Activated T-cell treated with anti-CD3 and anti-CD28 coated beads, Interleukin-2, amount 50 U/mL, for 24 hours (primary cell): ENCODE measurements at regions not wholly inside any gene's neighbourhood (a gene's known extent, or its start where the extent isn't known, plus 50 kb on each side); places are given as distances from the start of the nearest gene placed in this dataset.

Source experiments
- DNase-seq: peaks from one replicate; pipeline ENCODE4 v3.0.0-alpha.2; 2020
- H3K27ac Mint-ChIP-seq: 2 replicates; pipeline ENCODE4 v1.8.0; 2020; ENCODE audit warnings: mild to moderate bottlenecking, mixed read lengths
- H3K27me3 Mint-ChIP-seq: 2 replicates; pipeline ENCODE4 v1.8.0; 2020; ENCODE audit warnings: mixed read lengths
- H3K36me3 Mint-ChIP-seq: 2 replicates; pipeline ENCODE4 v1.8.0; 2020; ENCODE audit warnings: low read depth, mixed read lengths
- H3K4me1 Mint-ChIP-seq: 2 replicates; pipeline ENCODE4 v1.8.0; 2020; ENCODE audit warnings: low read depth, mixed read lengths
- H3K4me3 Mint-ChIP-seq: 2 replicates; pipeline ENCODE4 v1.8.0; 2020; ENCODE audit warnings: mild to moderate bottlenecking, moderate library complexity, mixed read lengths
- H3K9me3 Mint-ChIP-seq: 2 replicates; pipeline ENCODE4 v1.8.0; 2020; ENCODE audit warnings: mixed read lengths

DNA sequence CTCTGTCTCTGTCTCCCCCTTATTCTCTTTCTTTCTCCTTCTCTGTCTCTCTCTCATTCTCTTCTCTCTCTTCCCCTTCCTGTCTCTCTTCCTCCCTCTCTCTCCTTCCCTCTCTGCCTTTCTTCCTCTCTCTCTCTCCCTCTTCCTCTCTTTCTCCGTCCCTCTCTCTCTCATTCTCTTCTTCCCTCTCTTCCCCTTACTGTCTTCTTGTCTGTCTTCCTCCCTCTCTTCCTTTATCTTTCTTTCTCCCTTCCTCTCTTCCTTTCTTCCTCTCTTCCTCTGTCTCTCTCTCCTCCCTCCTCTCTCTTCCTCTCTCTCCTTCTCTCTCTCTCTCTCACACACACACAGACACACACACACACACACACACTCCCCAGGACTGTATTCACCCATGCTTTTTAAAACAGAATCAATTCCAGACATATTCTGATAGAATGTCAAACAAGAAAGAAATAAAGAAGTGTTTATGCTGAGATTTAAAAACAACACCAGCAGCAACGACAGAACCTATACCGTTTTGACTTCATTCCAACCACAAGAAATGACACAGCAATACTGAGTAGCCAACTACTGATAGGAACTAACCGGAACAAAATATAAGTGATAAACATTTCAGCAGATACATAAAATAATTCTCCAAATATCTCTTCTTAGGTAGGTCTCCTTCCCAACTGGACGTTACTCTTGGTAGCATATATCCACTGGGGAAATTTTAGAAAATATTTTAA is 296.7 kb downstream of the ASMT start:
- Mint-ChIP-seq H3K9me3 (peaks cover 2% of the 10 kb centered on the region), H3K27me3 (peaks cover 33% of the 10 kb centered on the region), H3K36me3 (no peaks in the 10 kb centered on the region), H3K4me3 (no peak overlapping the region), H3K27ac (no peak overlapping the region), H3K4me1 (no peaks in the 10 kb centered on the region)
- no peak for DNase-seq

GRCh38 chrX:1912193-1912592 is 297.3 kb downstream of the ASMT start:
- H3K4me1 Mint-ChIP-seq: no peaks in the 10 kb centered on the region
- H3K36me3 Mint-ChIP-seq: no peaks in the 10 kb centered on the region
- no peak overlapping the region for H3K27ac Mint-ChIP-seq
- H3K27me3 Mint-ChIP-seq: peaks cover 32% of the 10 kb centered on the region
- DNase-seq: no peak
- H3K9me3 Mint-ChIP-seq: peaks cover under 1% of the 10 kb centered on the region
- H3K4me3 Mint-ChIP-seq: no peak overlapping the region

DNA sequence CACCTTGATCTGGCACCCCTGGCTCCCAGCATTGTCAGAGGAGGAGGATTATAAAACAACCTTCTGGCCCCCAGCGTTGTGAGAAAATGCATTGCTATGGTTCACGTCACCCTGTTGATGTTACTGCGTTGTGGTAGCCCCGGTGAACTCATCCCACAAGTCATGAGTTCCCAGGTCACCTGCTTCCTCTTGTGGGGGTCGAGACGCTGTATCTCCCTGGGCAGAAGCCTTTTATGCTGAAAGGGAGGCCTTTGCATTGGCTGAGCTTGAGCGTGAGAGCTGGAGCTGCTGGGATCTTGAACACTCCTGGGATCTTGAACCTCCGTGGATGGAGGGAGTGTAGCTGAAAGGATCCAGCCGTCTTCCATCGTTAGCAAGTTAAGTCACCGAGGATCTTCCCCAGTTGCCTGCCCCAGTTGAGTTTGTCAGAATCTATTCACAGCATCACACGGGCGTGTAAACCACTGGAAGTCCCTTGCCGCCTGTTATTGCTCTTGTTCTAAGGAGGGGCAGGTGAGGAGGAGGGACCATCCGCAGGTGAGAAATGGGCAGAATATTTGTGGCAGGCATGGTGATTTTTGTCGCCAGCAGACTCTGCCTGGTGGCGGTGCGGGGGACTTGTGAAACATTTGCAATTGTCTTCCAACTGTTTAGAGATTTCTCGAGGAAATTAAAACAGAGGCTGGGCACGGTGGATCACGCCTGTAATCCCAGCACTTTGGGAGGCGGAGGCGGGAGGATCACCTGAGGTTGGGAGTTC is 299.9 kb downstream of the ASMT start:
- Mint-ChIP-seq H3K4me1 (no peaks in the 10 kb centered on the region), H3K4me3 (no peak overlapping the region), H3K27me3 (peaks cover 16% of the 10 kb centered on the region), H3K36me3 (no peaks in the 10 kb centered on the region), H3K27ac (no peak overlapping the region), H3K9me3 (no peaks in the 10 kb centered on the region)
- no peak for DNase-seq

DNA sequence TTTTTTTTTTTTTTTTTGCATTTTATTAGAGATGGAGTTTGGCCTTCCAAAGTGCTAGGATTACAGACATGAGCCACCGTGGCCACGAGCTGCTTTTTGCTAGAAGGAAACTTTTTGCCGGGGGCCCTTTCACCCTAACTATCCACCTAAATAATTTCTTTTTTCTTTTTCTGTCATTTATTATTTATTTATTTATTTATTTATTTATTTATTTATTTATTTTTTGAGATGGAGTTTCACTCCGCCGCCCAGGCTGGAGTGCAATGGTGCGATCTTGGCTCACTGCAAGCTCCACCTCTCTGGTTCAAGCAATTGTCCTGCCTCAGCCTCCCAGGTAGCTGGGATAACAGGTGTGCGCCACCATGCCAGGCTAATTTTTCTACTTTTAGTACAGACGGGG is 303.9 kb downstream of the ASMT start:
- no peaks in the 10 kb centered on the region for H3K9me3 Mint-ChIP-seq
- H3K4me1 Mint-ChIP-seq: no peaks in the 10 kb centered on the region
- no peak overlapping the region for H3K27ac Mint-ChIP-seq
- no peak overlapping the region for H3K4me3 Mint-ChIP-seq
- DNase-seq: no peak
- no peaks in the 10 kb centered on the region for H3K36me3 Mint-ChIP-seq
- H3K27me3 Mint-ChIP-seq: peaks cover 6% of the 10 kb centered on the region

DNA sequence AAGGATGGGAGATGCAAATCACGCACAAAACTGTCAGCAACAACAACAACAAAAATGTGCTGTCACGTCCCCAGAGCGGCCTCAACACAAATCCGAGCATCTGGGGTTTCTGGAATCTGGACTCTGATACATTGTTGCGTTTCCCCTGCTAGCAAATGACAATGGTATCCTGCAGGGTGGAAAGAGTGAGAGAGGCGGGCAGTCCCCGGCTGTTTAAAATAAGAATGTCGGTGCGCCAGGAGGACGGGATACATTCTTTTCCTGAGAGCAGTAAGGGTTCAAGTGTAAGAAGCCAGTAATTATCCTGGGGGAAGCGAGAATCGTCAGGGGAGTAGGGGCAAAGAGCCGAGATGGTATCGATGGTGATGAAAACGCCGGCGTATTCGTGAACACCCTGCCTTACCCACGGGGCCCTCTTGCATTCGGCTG is 310.2 kb downstream of the ASMT start:
- Mint-ChIP-seq H3K27me3 (peaks cover 9% of the 10 kb centered on the region), H3K27ac (no peak overlapping the region), H3K4me3 (no peak overlapping the region), H3K36me3 (no peaks in the 10 kb centered on the region), H3K4me1 (peaks cover 2% of the 10 kb centered on the region), H3K9me3 (no peaks in the 10 kb centered on the region)
- DNase-seq: no peak

DNA sequence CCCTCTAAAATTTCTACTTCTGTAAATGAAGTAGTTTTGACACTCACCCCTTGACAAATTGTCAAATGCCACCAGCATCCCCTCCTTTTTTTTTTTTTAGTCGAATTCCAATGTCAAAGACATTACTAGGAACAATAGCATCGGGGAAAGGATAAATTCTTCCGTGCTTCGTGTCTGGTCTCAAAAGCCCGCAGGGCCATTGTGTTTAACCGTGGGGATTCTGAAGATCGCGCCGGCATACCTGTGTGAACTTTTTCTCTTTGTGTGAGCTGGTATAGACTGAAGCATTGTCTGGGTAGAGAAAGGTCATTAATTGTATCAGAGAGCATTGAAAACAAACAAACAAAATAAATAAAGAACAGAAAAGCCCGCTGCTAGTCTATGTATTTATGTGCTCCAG is 313.9 kb downstream of the ASMT start:
- Mint-ChIP-seq H3K27ac (no peak overlapping the region), H3K27me3 (peaks cover 11% of the 10 kb centered on the region), H3K4me1 (peaks cover 2% of the 10 kb centered on the region), H3K4me3 (no peak overlapping the region), H3K9me3 (no peaks in the 10 kb centered on the region), H3K36me3 (no peaks in the 10 kb centered on the region)
- DNase-seq: no peak

GRCh38 chrX:1932231-1932630 is 317.4 kb downstream of the ASMT start:
- Mint-ChIP-seq H3K27ac (no peak overlapping the region), H3K4me1 (no peaks in the 10 kb centered on the region), H3K4me3 (no peak overlapping the region), H3K36me3 (no peaks in the 10 kb centered on the region), H3K27me3 (peaks cover 5% of the 10 kb centered on the region), H3K9me3 (no peaks in the 10 kb centered on the region)
- DNase-seq: no peak

DNA sequence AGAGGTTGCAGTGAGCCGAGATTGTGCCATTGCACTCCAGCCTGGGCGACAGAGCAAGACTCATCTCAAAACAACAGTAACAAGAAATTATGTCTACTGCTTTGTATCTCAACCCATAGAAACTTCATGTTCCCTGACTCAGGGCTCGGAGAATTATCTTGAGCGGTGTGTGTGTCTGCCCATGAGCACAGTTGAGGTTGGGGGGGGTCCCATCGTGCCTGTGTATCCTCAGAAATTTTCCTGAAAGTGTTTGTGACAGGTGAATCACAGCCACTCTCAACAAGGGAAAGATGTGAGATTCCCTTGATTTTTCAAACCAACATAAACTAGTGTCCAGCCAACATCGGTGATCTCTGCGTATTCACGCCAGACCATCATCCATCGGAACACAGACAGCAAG is 319.1 kb downstream of the ASMT start:
- no peaks in the 10 kb centered on the region for H3K4me1 Mint-ChIP-seq
- H3K27me3 Mint-ChIP-seq: peaks cover 2% of the 10 kb centered on the region
- no peaks in the 10 kb centered on the region for H3K36me3 Mint-ChIP-seq
- no peak for DNase-seq
- H3K9me3 Mint-ChIP-seq: no peaks in the 10 kb centered on the region
- H3K4me3 Mint-ChIP-seq: no peak overlapping the region
- no peak overlapping the region for H3K27ac Mint-ChIP-seq

GRCh38 chrX:1935805-1936204 is 320.9 kb downstream of the ASMT start:
- Mint-ChIP-seq H3K27ac (no peak overlapping the region), H3K4me3 (no peak overlapping the region), H3K4me1 (no peaks in the 10 kb centered on the region), H3K9me3 (no peaks in the 10 kb centered on the region), H3K36me3 (no peaks in the 10 kb centered on the region), H3K27me3 (peaks cover 2% of the 10 kb centered on the region)
- DNase-seq: no peak

GRCh38 chrX:1938190-1938589 is 323.3 kb downstream of the ASMT start:
- Mint-ChIP-seq H3K27ac (no peak overlapping the region), H3K9me3 (no peaks in the 10 kb centered on the region), H3K4me3 (no peak overlapping the region), H3K36me3 (no peaks in the 10 kb centered on the region), H3K27me3 (no peaks in the 10 kb centered on the region), H3K4me1 (no peaks in the 10 kb centered on the region)
- DNase-seq: no peak

DNA sequence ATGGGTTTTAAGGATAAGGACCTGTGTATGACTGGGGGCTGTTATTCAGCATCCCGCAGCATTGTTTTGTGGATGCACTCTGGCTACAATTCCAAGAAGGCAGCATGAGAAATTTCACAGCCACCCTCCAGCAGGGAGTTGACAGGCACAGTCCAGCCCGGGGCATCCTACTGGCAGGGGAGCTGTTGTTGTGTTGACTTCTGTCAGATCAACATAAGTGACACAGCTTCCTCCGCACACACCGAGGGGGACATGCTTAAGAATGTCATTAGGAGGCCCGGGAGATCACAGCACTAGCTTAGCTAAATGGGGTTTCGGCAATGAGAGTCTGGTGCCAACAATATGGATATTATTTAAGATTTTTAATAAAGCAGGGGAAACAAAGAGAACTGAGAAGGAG is 326.5 kb downstream of the ASMT start:
- Mint-ChIP-seq H3K9me3 (no peaks in the 10 kb centered on the region), H3K27ac (no peak overlapping the region), H3K4me3 (no peak overlapping the region), H3K27me3 (no peaks in the 10 kb centered on the region), H3K36me3 (no peaks in the 10 kb centered on the region), H3K4me1 (no peaks in the 10 kb centered on the region)
- no peak for DNase-seq

GRCh38 chrX:1945879-1946278 is 331.0 kb downstream of the ASMT start:
- no peak for DNase-seq
- H3K27me3 Mint-ChIP-seq: no peaks in the 10 kb centered on the region
- H3K4me3 Mint-ChIP-seq: no peak overlapping the region
- no peak overlapping the region for H3K27ac Mint-ChIP-seq
- H3K9me3 Mint-ChIP-seq: no peaks in the 10 kb centered on the region
- no peaks in the 10 kb centered on the region for H3K36me3 Mint-ChIP-seq
- H3K4me1 Mint-ChIP-seq: no peaks in the 10 kb centered on the region

DNA sequence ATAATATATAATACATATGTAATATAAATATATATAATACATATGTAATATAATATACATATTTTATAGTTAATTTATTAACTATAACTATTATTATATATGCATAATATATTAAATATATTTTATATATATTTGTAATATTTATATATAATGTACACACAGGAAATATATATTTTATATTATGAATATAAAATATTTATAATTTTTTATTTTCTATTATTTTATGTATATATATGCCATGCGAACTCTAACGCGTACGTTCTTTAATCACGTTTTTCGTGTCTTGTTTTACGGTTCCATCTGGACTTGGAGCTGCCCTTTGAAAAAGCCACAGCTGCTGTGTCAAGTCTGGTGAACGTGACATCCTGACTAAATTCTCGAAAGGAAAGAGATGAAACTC is 332.1 kb downstream of the ASMT start:
- no peaks in the 10 kb centered on the region for H3K36me3 Mint-ChIP-seq
- H3K9me3 Mint-ChIP-seq: no peaks in the 10 kb centered on the region
- no peak overlapping the region for H3K27ac Mint-ChIP-seq
- H3K4me1 Mint-ChIP-seq: no peaks in the 10 kb centered on the region
- no peak overlapping the region for H3K4me3 Mint-ChIP-seq
- H3K27me3 Mint-ChIP-seq: no peaks in the 10 kb centered on the region
- DNase-seq: no peak
